ENCODE measurements at regions not wholly inside any gene's neighbourhood (a gene's known extent, or its start where the extent isn't known, plus 50 kb on each side); places are given as distances from the start of the nearest gene placed in this dataset.

DNA sequence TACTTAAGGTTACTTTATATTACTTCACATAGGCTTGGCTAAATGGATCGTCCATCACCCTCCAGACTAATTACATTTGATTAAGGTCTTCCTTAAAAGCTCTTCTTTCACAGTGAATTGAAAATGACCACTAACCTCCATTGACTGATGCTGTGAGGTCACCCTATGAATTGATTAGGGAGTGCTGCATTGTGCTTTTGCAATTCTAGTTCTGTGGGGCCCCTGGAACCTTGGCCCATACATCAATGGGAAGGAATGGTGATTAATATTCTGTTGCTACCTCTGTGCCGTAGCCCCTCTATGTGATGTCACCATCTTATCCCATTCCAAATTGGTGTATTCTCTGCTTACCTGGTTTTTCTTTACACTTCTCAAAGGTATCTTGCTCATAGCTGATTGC is 682.2 kb downstream of the SQOR start:
- no peak overlapping the region for H3K27ac ChIP-seq (ENCODE audit: low read depth, low read length)
- H3K36me3 ChIP-seq (ENCODE audit: low read length), result no peaks in the 10 kb centered on the region
- no peaks in the 10 kb centered on the region for H3F3A ChIP-seq (ENCODE audit: insufficient read depth)
- no peak overlapping the region for H2AFZ ChIP-seq (ENCODE audit: low read depth, low read length, severe bottlenecking)
- TF ChIP-seq EZH2phosphoT487 (conservative IDR thresholded peaks at IDR 0.05; ENCODE audit: low read length) (no peak), CTCF (IDR thresholded peaks at IDR 0.05; ENCODE audit: insufficient read depth, low read length, poor library complexity, severe bottlenecking) (no peak)
- H3K79me2 ChIP-seq (ENCODE audit: insufficient read depth, low read length), result no peaks in the 10 kb centered on the region
- H3K9me3 ChIP-seq (ENCODE audit: insufficient read depth, low read length), result no peaks in the 10 kb centered on the region
- H4K20me1 ChIP-seq (ENCODE audit: low read depth, low read length), result no peaks in the 10 kb centered on the region
- H3K4me2 ChIP-seq (ENCODE audit: low read depth, low read length, poor library complexity, severe bottlenecking), result no peak overlapping the region
- no peaks in the 10 kb centered on the region for H3K27me3 ChIP-seq (ENCODE audit: low read length)
- H3K4me3 ChIP-seq (ENCODE audit: insufficient read depth, low read length, poor library complexity, severe bottlenecking), result no peak overlapping the region
- H3K9me2 ChIP-seq (replicated peaks; ENCODE audit: insufficient read depth, low read length), result no peaks in the 10 kb centered on the region
- H3K9ac ChIP-seq (ENCODE audit: low read length), result no peak overlapping the region

DNA sequence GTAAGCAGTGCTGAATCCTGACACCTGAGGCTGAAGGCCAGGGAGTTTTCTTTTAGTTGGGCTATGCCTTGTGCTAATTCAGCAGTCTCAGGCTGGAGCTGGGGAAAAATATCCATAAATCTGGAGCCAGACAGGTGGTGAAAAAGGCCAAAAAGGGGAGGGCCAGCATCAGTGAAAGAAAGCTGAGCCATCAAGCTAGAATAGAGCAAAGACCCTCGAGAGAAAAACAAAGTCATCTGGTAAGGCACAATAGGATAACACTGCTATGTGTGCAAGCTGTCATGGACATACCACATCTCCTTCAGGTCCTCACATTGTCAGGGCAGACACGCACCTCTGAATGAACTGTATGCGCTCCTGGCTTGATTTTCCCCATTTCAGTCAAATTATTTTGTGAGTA is 687.9 kb downstream of the SQOR start:
- H3K9me2 ChIP-seq (replicated peaks; ENCODE audit: insufficient read depth, low read length), result no peaks in the 10 kb centered on the region
- TF ChIP-seq EZH2phosphoT487 (conservative IDR thresholded peaks at IDR 0.05; ENCODE audit: low read length), result no peak
- H3K9ac ChIP-seq (ENCODE audit: low read length), result no peak overlapping the region
- no peaks in the 10 kb centered on the region for H3F3A ChIP-seq (ENCODE audit: insufficient read depth)
- no peaks in the 10 kb centered on the region for H3K9me3 ChIP-seq (ENCODE audit: insufficient read depth, low read length)
- H3K4me3 ChIP-seq (ENCODE audit: insufficient read depth, low read length, poor library complexity, severe bottlenecking), result no peak overlapping the region
- H3K27ac ChIP-seq (ENCODE audit: low read depth, low read length), result no peak overlapping the region
- H3K36me3 ChIP-seq (ENCODE audit: low read length), result no peaks in the 10 kb centered on the region
- H3K27me3 ChIP-seq (ENCODE audit: low read length), result no peaks in the 10 kb centered on the region
- H2AFZ ChIP-seq (ENCODE audit: low read depth, low read length, severe bottlenecking), result no peak overlapping the region
- no peak overlapping the region for H3K4me2 ChIP-seq (ENCODE audit: low read depth, low read length, poor library complexity, severe bottlenecking)
- H4K20me1 ChIP-seq (ENCODE audit: low read depth, low read length), result no peaks in the 10 kb centered on the region
- no peaks in the 10 kb centered on the region for H3K79me2 ChIP-seq (ENCODE audit: insufficient read depth, low read length)

GRCh38 chr15:46326173-46326572 is 691.3 kb downstream of the SQOR start:
- no peaks in the 10 kb centered on the region for H3K9me2 ChIP-seq (replicated peaks; ENCODE audit: insufficient read depth, low read length)
- H3K4me3 ChIP-seq (ENCODE audit: insufficient read depth, low read length, poor library complexity, severe bottlenecking), result no peak overlapping the region
- H3K9me3 ChIP-seq (ENCODE audit: insufficient read depth, low read length), result no peaks in the 10 kb centered on the region
- no peak overlapping the region for H2AFZ ChIP-seq (ENCODE audit: low read depth, low read length, severe bottlenecking)
- no peaks in the 10 kb centered on the region for H3K36me3 ChIP-seq (ENCODE audit: low read length)
- H3K9ac ChIP-seq (ENCODE audit: low read length), result no peak overlapping the region
- H3F3A ChIP-seq (ENCODE audit: insufficient read depth), result no peaks in the 10 kb centered on the region
- no peaks in the 10 kb centered on the region for H3K79me2 ChIP-seq (ENCODE audit: insufficient read depth, low read length)
- no peaks in the 10 kb centered on the region for H4K20me1 ChIP-seq (ENCODE audit: low read depth, low read length)
- TF ChIP-seq EZH2phosphoT487 (conservative IDR thresholded peaks at IDR 0.05; ENCODE audit: low read length), result no peak
- TF ChIP-seq CTCF (IDR thresholded peaks at IDR 0.05; ENCODE audit: insufficient read depth, low read length, poor library complexity, severe bottlenecking), result no peak
- no peak overlapping the region for H3K4me2 ChIP-seq (ENCODE audit: low read depth, low read length, poor library complexity, severe bottlenecking)
- no peak overlapping the region for H3K27ac ChIP-seq (ENCODE audit: low read depth, low read length)
- H3K27me3 ChIP-seq (ENCODE audit: low read length), result no peaks in the 10 kb centered on the region

DNA sequence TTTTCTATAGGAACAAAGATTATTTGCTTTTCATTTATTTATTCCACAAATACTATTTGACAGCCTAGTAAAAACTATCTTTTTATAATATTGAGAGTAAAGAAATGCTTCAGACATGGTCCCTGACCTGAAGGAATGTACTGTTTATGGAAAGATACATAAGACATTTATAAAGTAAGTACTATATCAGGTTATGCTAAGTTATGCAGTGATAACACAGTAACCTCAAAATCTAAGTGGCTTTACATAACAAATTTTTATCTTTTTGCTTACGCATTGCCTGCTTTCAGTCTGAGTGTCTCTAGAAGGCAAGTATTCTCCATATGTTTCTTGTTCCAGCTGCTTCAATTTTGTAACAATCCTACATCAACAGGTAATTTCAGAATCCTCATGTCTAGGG is 694.0 kb downstream of the SQOR start:
- Histone ChIP-seq H2AFZ (ENCODE audit: low read depth, low read length, severe bottlenecking) (no peak overlapping the region), H3K9me3 (ENCODE audit: insufficient read depth, low read length) (no peaks in the 10 kb centered on the region), H3K4me3 (ENCODE audit: insufficient read depth, low read length, poor library complexity, severe bottlenecking) (no peak overlapping the region), H3K79me2 (ENCODE audit: insufficient read depth, low read length) (no peaks in the 10 kb centered on the region), H4K20me1 (ENCODE audit: low read depth, low read length) (no peaks in the 10 kb centered on the region), H3K27ac (ENCODE audit: low read depth, low read length) (no peak overlapping the region), H3K4me2 (ENCODE audit: low read depth, low read length, poor library complexity, severe bottlenecking) (no peak overlapping the region), H3K27me3 (ENCODE audit: low read length) (no peaks in the 10 kb centered on the region), H3K36me3 (ENCODE audit: low read length) (no peaks in the 10 kb centered on the region), H3K9me2 (replicated peaks; ENCODE audit: insufficient read depth, low read length) (no peaks in the 10 kb centered on the region), H3F3A (ENCODE audit: insufficient read depth) (no peaks in the 10 kb centered on the region), H3K9ac (ENCODE audit: low read length) (no peak overlapping the region)
- TF ChIP-seq CTCF (IDR thresholded peaks at IDR 0.05; ENCODE audit: insufficient read depth, low read length, poor library complexity, severe bottlenecking) (no peak), EZH2phosphoT487 (conservative IDR thresholded peaks at IDR 0.05; ENCODE audit: low read length) (no peak)

Measured in SU-DHL-6 (cell line).